ENCODE measurements at regions not wholly inside any gene's neighbourhood (a gene's known extent, or its start where the extent isn't known, plus 50 kb on each side); places are given as distances from the start of the nearest gene placed in this dataset.

- no peak for DNase-seq (ENCODE audit: low read depth in 4 of 4, low spot score in 1 of 4)
Measured at GRCh38 chr9:88326936-88327335, 61.3 kb upstream of the SPIN1 start.

- DNase-seq (ENCODE audit: low read depth in 4 of 4, low spot score in 1 of 4), result no peak
Measured at GRCh38 chr9:88326015-88326414, 62.2 kb upstream of the SPIN1 start.

DNA sequence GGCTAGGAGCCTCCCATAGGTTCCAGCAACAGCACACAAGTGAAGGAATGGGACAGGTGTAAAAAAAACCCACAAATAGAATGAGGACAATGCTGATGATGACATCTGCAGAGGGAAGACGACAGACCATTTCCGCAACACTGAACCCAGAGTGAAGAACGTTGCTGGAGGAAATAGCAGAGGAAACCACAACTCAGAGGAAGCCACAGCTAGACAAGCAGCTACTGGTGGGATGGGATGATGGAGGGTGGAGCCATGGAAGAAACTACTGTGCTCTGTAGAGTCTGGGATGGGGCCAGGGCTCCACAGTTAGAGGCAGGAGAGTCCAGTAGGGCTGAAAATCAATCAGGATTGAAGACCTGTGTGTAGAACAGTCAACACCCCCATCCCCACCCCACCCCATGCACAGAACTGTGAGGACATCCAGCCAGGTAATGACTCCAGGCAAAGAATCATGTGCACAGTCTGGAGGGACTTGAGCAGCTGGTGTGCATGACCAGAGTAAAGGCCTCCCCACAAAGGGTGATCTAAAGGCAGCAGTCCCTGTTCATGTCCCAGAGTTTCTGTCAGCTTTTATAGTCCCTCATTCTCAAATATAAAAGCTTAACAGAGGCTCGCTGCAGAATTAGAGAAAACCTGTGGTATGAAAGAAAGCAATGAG lies 65.2 kb upstream of the SPIN1 start:
- DNase-seq (ENCODE audit: low read depth in 4 of 4, low spot score in 1 of 4), result no peak

- DNase-seq (ENCODE audit: low read depth in 4 of 4, low spot score in 1 of 4), result no peak
Measured at GRCh38 chr9:88321764-88322163, 66.5 kb upstream of the SPIN1 start.

GRCh38 chr9:88320748-88321415 lies 67.4 kb upstream of the SPIN1 start:
- DNase-seq (ENCODE audit: low read depth in 4 of 4, low spot score in 1 of 4), result no peak

DNA sequence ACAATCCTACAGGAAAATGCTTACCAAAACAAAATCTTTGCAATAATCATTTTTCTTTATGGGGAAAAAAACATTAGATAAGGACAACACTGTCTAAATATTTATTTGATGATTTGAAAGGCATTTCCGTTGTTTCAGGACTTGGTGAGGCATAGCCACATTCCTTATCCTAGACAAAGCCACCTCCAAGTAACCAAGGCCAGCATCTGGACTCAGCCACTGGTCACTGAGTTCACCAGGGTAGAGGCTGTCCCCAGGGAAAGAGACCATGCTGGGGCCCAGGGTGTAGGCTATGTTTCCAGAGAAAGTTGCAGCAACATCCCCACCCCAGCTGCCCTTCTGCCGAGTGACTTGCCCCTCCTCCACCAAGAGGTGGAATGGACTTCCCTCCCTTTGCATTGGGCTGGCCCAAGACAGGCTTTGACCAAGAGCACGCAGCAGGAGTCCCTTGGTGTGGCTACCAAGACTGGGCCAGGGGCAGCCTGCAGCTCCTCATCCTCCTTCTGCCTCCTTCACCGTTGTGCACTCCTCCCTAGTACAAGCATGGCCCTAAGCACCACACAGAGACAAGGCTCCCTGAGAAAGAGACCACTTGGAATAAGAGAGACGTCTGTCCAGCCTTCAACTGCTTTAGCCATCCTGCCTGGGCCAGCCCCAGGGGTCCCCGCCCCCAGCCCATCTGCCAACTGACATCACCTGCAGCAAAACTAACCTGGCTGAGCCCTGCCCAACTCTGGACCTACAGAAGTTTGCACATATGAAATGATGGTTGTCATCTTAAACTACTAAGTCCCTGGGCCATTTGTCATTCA lies 68.1 kb upstream of the SPIN1 start:
- DNase-seq (ENCODE audit: low read depth in 4 of 4, low spot score in 1 of 4), result no peak

- DNase-seq (ENCODE audit: low read depth in 4 of 4, low spot score in 1 of 4), result peak in 3 of 4 experiments; percentile 16 to 43 (median 30)
Measured at GRCh38 chr9:88313364-88314220, 74.7 kb upstream of the SPIN1 start.

DNA sequence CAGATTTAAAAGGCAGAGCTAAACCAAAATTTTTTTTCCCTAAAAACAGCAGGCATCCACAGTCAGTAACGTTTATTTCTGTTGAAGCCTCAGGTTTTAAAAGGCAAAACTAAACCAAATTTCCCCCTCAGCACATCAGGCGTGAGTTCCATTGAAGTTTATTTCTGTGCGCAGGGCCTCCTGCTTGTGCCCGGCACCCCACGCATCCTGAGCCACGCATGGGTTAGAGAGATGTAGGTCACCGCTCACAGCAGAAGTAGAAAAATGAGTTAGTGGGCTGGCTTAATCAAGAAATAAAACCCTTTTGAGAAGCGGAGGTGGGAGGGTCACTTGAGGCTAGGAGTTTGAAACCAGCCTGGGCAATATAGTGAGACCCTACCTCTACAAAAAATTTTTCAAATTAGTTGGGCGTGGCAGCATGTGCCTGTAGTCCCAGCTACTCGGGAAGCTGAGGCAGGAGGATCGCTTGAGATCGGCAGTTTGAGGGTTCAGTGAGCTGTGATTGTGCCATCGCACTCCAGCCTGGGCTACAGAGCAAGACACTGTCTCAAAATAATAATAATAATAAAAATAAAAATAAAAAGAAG lies 75.6 kb upstream of the SPIN1 start:
- no peak for DNase-seq (ENCODE audit: low read depth in 4 of 4, low spot score in 1 of 4)

GRCh38 chr9:88312045-88312444 lies 76.2 kb upstream of the SPIN1 start:
- no peak for DNase-seq (ENCODE audit: low read depth in 4 of 4, low spot score in 1 of 4)

- no peak for DNase-seq (ENCODE audit: low read depth in 4 of 4, low spot score in 1 of 4)
Measured at GRCh38 chr9:88310310-88310980, 77.8 kb upstream of the SPIN1 start.

- DNase-seq (ENCODE audit: low read depth in 4 of 4, low spot score in 1 of 4), result no peak
Measured at GRCh38 chr9:88308831-88309560, 79.2 kb upstream of the SPIN1 start.

GRCh38 chr9:88307136-88307535 lies 81.1 kb upstream of the SPIN1 start:
- no peak for DNase-seq (ENCODE audit: low read depth in 4 of 4, low spot score in 1 of 4)

GRCh38 chr9:88303721-88304451 lies 84.4 kb upstream of the SPIN1 start:
- DNase-seq (ENCODE audit: low read depth in 4 of 4, low spot score in 1 of 4), result peak in 3 of 4 experiments; percentile 13 to 39 (median 25)

DNA sequence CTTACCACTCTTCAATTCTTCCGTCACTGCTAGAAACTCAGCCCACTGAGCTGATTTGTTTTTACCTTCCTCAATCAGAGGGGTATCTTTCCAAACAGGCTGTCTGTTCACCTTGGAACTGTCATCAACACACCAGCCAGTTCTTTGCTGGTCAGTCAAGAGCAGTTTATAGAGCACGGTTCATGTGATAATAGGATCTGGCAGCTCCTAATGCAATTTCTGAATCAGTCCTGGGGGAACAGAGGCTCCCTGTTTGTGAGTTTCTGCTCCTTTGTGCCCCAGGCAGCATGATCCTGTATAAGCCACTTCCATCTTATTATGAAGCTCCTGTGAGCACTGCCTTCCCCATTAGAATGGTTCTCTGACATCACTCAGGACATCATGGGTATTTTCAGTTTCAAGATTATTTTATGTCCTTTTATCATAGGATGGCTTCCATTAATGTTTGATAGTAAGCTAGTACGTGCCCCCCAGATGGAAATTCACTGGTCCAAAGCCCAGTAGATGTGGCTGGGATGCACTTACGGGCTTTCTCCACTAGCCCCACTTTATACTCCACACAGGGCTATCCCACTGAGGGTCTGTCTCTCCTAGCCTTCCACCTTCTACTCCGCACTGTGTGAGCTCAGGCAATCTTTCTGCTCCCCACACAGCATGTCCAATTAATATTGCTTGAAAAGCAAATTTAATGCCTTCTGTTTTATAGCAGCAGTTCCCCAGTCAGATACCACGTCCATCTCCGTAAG lies 85.5 kb upstream of the SPIN1 start:
- DNase-seq (ENCODE audit: low read depth in 4 of 4, low spot score in 1 of 4), result no peak

DNA sequence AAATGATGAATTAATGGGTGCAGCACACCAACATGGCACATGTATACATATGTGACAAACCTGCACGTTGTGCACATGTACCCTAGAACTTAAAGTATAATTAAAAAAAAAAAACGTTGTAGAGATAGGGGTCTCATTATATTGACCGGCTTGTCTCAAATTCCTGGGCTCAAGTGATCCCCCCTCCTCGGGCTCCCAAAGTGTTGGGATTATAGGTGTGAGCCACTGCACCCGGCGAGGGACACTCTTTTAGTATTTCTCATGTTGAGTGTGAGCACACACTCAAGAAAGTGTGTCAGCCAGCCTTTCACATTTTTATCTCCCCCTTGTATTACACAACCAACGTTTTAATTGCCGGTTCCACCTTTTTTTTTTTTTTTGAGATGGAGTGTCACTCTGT lies 87.7 kb upstream of the SPIN1 start:
- DNase-seq (ENCODE audit: low read depth in 4 of 4, low spot score in 1 of 4), result no peak

DNA sequence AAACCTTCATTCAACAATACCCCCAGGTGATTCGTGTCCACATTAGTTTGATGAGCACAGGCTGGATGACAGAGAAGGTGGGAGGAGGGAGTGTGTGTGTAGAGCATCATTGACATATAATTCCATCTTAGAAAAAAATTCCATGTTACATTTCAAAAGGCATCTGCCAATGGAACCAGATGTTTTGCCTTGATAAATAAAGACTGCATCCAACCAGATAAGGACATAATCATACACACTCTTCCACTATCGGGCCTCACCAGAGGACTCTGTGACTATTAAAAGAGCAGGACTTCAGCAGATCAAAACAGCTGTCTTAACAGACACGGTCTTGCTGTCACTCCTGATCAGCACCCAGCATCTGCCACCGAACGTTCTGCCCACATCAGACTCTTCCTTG lies 96.4 kb upstream of the SPIN1 start:
- no peak for DNase-seq (ENCODE audit: low read depth in 4 of 4, low spot score in 1 of 4)

DNA sequence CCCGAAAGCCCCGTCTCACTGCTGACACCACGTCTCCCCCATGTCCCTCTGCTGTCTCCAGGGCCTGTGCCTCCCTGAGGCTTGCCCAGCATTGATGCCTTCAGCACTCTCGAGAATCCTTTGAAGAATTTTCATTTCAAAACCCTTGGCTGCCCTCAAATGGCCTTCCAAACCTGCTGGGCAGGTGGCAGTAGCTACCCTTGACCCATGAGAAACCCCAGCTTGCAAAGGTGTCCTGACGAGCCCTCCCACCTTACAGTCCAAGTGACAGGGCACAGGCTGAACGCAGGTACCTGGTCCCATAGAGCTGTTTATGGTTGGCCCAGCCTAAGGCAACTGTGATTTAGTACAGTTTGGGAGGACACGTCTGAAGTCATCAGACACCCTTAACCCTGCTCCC lies 97.2 kb upstream of the SPIN1 start:
- no peak for DNase-seq (ENCODE audit: low read depth in 4 of 4, low spot score in 1 of 4)

DNA sequence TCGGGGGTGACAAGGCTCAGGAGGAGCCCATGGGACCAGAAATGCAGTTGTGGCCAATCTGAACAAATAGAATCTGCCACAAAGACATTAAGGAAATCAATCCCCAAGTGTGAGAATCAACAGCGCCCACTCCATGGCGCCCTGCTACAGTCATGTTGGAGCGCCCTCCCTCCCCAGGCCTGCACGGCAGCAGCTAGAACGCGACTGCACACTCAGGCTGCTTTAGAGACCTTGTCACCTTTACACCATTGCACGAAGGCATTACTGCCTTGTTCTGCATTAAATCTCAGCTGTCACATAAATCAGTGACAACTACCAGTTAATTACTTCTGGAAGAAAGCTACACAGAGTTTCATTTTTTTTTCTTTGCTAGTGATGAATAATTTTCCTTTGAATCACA lies 98.7 kb upstream of the SPIN1 start:
- no peak for DNase-seq (ENCODE audit: low read depth in 4 of 4, low spot score in 1 of 4)
